Osteocyte (in vitro differentiated cells): ENCODE measurements at regions not wholly inside any gene's neighbourhood (a gene's known extent, or its start where the extent isn't known, plus 50 kb on each side); places are given as distances from the start of the nearest gene placed in this dataset.

Experiments
- DNase-seq: peaks from one replicate; pipeline ENCODE4 v3.0.0; 2021; ENCODE audit warnings: mixed read lengths; ENCODE audit not compliant: unreplicated experiment; ENCODE audit errors: extremely low spot score
- H3K27ac Mint-ChIP-seq: one replicate; pipeline ENCODE4 v1.8.0; 2021; ENCODE audit warnings: mild to moderate bottlenecking, mixed read lengths; ENCODE audit not compliant: unreplicated experiment
- H3K27me3 Mint-ChIP-seq: one replicate; pipeline ENCODE4 v1.8.0; 2021; ENCODE audit warnings: mixed read lengths; ENCODE audit not compliant: unreplicated experiment
- H3K36me3 Mint-ChIP-seq: one replicate; pipeline ENCODE4 v1.8.0; 2021; ENCODE audit warnings: mixed read lengths; ENCODE audit not compliant: unreplicated experiment
- H3K4me1 Mint-ChIP-seq: one replicate; pipeline ENCODE4 v1.8.0; 2021; ENCODE audit warnings: mixed read lengths; ENCODE audit not compliant: unreplicated experiment
- H3K4me3 Mint-ChIP-seq: one replicate; pipeline ENCODE4 v1.8.0; 2021; ENCODE audit warnings: mild to moderate bottlenecking, moderate library complexity, mixed read lengths; ENCODE audit not compliant: unreplicated experiment
- H3K9me3 Mint-ChIP-seq: one replicate; pipeline ENCODE4 v1.8.0; 2021; ENCODE audit warnings: mixed read lengths; ENCODE audit not compliant: unreplicated experiment
- CTCF ChIP-seq: fragments of 200-600 bp; sonication (generic); IDR thresholded peaks from 2 replicates; pipeline ENCODE4 v1.5.0; 2021; ENCODE audit warnings: antibody characterized with exemption, mild to moderate bottlenecking, moderate library complexity

GRCh38 chr18:10128921-10129501 is 215.2 kb downstream of the VAPA start:
- H3K9me3 Mint-ChIP-seq, result no peaks in the 10 kb centered on the region
- no peaks in the 10 kb centered on the region for H3K36me3 Mint-ChIP-seq
- H3K27ac Mint-ChIP-seq, result no peak overlapping the region
- H3K4me3 Mint-ChIP-seq, result no peak overlapping the region
- no peak for TF ChIP-seq CTCF
- DNase-seq, result no peak
- peaks cover 29% of the 10 kb centered on the region for H3K4me1 Mint-ChIP-seq
- H3K27me3 Mint-ChIP-seq, result peaks cover 2% of the 10 kb centered on the region

GRCh38 chr18:10130606-10131005 is 216.8 kb downstream of the VAPA start:
- no peak for TF ChIP-seq CTCF

GRCh38 chr18:10131081-10131459 is 217.3 kb downstream of the VAPA start:
- no peak for DNase-seq
- peaks cover 2% of the 10 kb centered on the region for H3K27me3 Mint-ChIP-seq
- H3K4me1 Mint-ChIP-seq, result peaks cover 33% of the 10 kb centered on the region
- H3K4me3 Mint-ChIP-seq, result no peak overlapping the region
- no peaks in the 10 kb centered on the region for H3K36me3 Mint-ChIP-seq
- H3K27ac Mint-ChIP-seq, result no peak overlapping the region
- no peak for TF ChIP-seq CTCF
- no peaks in the 10 kb centered on the region for H3K9me3 Mint-ChIP-seq

More at GRCh38 chr18:10130606-10131005, 216.8 kb downstream of the VAPA start:
- no peak for DNase-seq
- Mint-ChIP-seq H3K36me3 (no peaks in the 10 kb centered on the region), H3K27ac (no peak overlapping the region), H3K4me3 (no peak overlapping the region), H3K4me1 (peaks cover 33% of the 10 kb centered on the region), H3K27me3 (peaks cover 2% of the 10 kb centered on the region), H3K9me3 (no peaks in the 10 kb centered on the region)

- Mint-ChIP-seq H3K4me3 (peak overlapping the region; percentile 53), H3K4me1 (peaks cover 33% of the 10 kb centered on the region), H3K27ac (no peak overlapping the region), H3K36me3 (no peaks in the 10 kb centered on the region), H3K27me3 (peaks cover 2% of the 10 kb centered on the region), H3K9me3 (no peaks in the 10 kb centered on the region)
- no peak for TF ChIP-seq CTCF
- peak; percentile 64 for DNase-seq
Observed at GRCh38 chr18:10131460-10132395, 217.9 kb downstream of the VAPA start.

- DNase-seq, result no peak
- no peak overlapping the region for H3K4me3 Mint-ChIP-seq
- H3K27ac Mint-ChIP-seq, result no peak overlapping the region
- no peaks in the 10 kb centered on the region for H3K27me3 Mint-ChIP-seq
- H3K36me3 Mint-ChIP-seq, result no peaks in the 10 kb centered on the region
- no peak for TF ChIP-seq CTCF
- peaks cover 37% of the 10 kb centered on the region for H3K4me1 Mint-ChIP-seq
- no peaks in the 10 kb centered on the region for H3K9me3 Mint-ChIP-seq
Observed at GRCh38 chr18:10133516-10133915, 219.7 kb downstream of the VAPA start.
